Calu3 (cell line): ENCODE measurements at regions not wholly inside any gene's neighbourhood (a gene's known extent, or its start where the extent isn't known, plus 50 kb on each side); places are given as distances from the start of the nearest gene placed in this dataset.

Experiments
- BruUV-seq: library from RNA; stranded (reverse); fragments of 400-500 nt; replicated peaks from 2 replicates; lab custom pipeline; 2021; lab: Mats Ljungman, UMichigan
- CTCF ChIA-PET: fragments of 300-600 bp; sonication (Branson Sonifier 250); formaldehyde crosslinking; loops from one replicate; lab custom pipeline; 2022; ENCODE audit warnings: antibody characterized with exemption; lab: Charles Lee
- DNase-seq: peaks from one replicate; pipeline ENCODE4 v3.0.0; 2022
- H3K27ac Mint-ChIP-seq: one replicate; pipeline ENCODE4 v1.8.0; 2022; ENCODE audit warnings: mixed read lengths; ENCODE audit not compliant: unreplicated experiment
- H3K27me3 Mint-ChIP-seq: one replicate; pipeline ENCODE4 v1.8.0; 2022; ENCODE audit warnings: mixed read lengths; ENCODE audit not compliant: unreplicated experiment
- H3K36me3 Mint-ChIP-seq: one replicate; pipeline ENCODE4 v1.8.0; 2022; ENCODE audit warnings: mild to moderate bottlenecking, moderate library complexity, mixed read lengths; ENCODE audit not compliant: insufficient read depth, unreplicated experiment
- H3K4me1 Mint-ChIP-seq: one replicate; pipeline ENCODE4 v1.8.0; 2022; ENCODE audit warnings: mild to moderate bottlenecking, low read depth, mixed read lengths; ENCODE audit not compliant: unreplicated experiment
- H3K4me3 Mint-ChIP-seq: one replicate; pipeline ENCODE4 v1.8.0; 2022; ENCODE audit warnings: mild to moderate bottlenecking, low read depth, moderate library complexity, mixed read lengths; ENCODE audit not compliant: unreplicated experiment
- H3K9me3 Mint-ChIP-seq: one replicate; pipeline ENCODE4 v1.8.0; 2022; ENCODE audit warnings: low read depth, mixed read lengths; ENCODE audit not compliant: unreplicated experiment
- intact Hi-C: fragments of 100-400 bp; cut with micrococcal nuclease; formaldehyde crosslinking; loops from one replicate; pipeline ENCODE4 v1.10.0; 2022; ENCODE audit not compliant: unreplicated experiment
- TF ChIP-seq, protein P1 (sequence below): fragments of 200-600 bp; IDR thresholded peaks from one replicate; pipeline ENCODE4 v1.8.0; 2022; ENCODE audit warnings: antibody characterized with exemption; ENCODE audit not compliant: unreplicated experiment

GRCh38 chr10:94085288-94085687, 91.6 kb downstream of the PLCE1 start:
- Mint-ChIP-seq H3K27ac (no peak overlapping the region), H3K36me3 (no peaks in the 10 kb centered on the region), H3K4me3 (no peak overlapping the region), H3K9me3 (no peaks in the 10 kb centered on the region), H3K27me3 (no peaks in the 10 kb centered on the region), H3K4me1 (no peaks in the 10 kb centered on the region)
- TF ChIP-seq, protein P1, sequence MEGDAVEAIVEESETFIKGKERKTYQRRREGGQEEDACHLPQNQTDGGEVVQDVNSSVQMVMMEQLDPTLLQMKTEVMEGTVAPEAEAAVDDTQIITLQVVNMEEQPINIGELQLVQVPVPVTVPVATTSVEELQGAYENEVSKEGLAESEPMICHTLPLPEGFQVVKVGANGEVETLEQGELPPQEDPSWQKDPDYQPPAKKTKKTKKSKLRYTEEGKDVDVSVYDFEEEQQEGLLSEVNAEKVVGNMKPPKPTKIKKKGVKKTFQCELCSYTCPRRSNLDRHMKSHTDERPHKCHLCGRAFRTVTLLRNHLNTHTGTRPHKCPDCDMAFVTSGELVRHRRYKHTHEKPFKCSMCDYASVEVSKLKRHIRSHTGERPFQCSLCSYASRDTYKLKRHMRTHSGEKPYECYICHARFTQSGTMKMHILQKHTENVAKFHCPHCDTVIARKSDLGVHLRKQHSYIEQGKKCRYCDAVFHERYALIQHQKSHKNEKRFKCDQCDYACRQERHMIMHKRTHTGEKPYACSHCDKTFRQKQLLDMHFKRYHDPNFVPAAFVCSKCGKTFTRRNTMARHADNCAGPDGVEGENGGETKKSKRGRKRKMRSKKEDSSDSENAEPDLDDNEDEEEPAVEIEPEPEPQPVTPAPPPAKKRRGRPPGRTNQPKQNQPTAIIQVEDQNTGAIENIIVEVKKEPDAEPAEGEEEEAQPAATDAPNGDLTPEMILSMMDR, result no peak
- CTCF ChIA-PET, result no interaction called here
- no TSS peak for BruUV-seq
- no peak for DNase-seq
- intact Hi-C loops, result no loop called here

DNA sequence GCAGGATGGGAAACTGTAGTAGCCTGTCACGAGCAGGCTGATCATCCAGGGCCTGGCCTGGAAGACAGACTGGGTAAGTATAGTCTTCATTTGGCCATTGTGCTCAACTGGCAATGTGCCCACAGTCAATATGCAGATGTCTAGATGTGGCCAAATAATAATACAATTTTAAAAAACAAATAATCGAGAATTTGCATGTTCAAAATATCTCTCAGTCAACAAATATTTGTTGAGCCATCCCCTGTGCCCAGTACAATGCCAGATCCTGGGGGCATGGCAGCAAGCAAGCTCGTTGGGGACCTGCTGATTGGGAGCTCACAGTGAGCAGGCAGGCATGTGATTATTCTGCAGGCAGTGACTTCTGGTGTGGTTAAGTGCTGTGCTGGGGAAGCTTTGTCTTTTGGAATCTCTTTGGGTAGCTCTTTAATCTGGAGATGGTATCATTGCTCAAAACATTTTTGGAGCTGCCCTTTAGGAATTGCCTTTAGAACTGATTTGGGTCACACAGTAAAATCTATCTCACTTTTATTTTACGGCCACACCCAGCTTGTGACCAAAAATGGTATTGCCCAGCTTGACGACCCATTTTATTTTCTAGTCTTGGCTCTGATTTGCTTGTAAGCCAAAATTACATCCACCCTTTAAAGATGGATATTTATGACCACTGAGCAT, 92.2 kb downstream of the PLCE1 start:
- Mint-ChIP-seq H3K4me1 (no peaks in the 10 kb centered on the region), H3K27ac (no peak overlapping the region), H3K27me3 (peaks cover 2% of the 10 kb centered on the region), H3K4me3 (no peak overlapping the region), H3K36me3 (no peaks in the 10 kb centered on the region), H3K9me3 (no peaks in the 10 kb centered on the region)
- no TSS peak for BruUV-seq
- CTCF ChIA-PET, result no interaction called here
- TF ChIP-seq, protein P1, result no peak
- intact Hi-C loops, result no loop called here
- no peak for DNase-seq

DNA sequence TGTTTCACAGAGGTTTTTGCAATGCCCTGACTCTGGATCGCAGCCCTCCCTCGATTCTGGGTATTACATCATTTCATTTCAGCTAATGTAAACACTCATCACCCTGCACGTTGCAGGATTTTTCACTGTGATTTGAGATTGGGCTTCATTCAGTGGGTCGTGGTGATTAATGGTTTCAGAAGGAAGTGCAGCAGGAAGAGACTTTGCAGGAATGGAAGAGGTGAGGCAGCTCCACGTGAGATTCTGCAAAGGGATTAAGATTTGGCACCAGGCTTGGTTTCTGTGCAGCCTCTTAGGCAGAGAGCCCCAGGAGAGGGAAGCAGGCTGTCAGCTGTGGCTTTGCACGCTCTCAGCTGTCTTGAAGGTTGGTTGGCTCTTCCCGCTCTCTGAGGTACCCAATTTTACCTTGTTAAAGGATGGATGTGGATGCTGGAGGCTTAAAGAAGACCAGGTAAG, 95.2 kb downstream of the PLCE1 start:
- H3K36me3 Mint-ChIP-seq, result no peaks in the 10 kb centered on the region
- H3K27me3 Mint-ChIP-seq, result peaks cover 26% of the 10 kb centered on the region
- intact Hi-C loops, result no loop called here
- no TSS peak for BruUV-seq
- TF ChIP-seq, protein P1, result no peak
- no peaks in the 10 kb centered on the region for H3K9me3 Mint-ChIP-seq
- no peak for DNase-seq
- CTCF ChIA-PET, result interaction anchor here (0.6 kb wide), 1 partner anchor 113 kb away, joined by 5 read pairs; no protein-coding TSS in a partner anchor
- H3K4me3 Mint-ChIP-seq, result no peak overlapping the region
- H3K27ac Mint-ChIP-seq, result no peak overlapping the region
- H3K4me1 Mint-ChIP-seq, result no peaks in the 10 kb centered on the region

DNA sequence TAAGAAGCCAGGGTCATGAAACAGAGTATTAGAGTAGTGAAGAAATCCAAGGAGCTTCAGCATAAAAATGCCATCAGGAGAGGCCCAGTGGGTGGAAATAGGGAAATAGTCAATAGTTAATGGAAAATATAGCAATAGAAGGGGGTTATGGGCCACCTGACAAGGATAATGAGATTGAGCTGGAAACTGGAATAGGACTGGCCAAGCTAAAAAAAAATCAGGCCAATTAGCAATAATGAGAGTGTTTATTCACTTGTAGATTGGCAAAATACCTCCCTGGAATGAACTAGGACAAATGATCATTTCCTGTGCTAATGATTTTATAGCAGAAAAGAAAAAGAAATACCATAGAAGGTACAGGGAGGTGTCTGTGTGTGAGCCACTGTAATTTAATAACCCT, 97.9 kb downstream of the PLCE1 start:
- intact Hi-C loops, result no loop called here
- Mint-ChIP-seq H3K4me1 (no peaks in the 10 kb centered on the region), H3K9me3 (no peaks in the 10 kb centered on the region), H3K27me3 (peaks cover 36% of the 10 kb centered on the region), H3K27ac (no peak overlapping the region), H3K36me3 (no peaks in the 10 kb centered on the region), H3K4me3 (no peak overlapping the region)
- DNase-seq, result no peak
- TF ChIP-seq, protein P1, result no peak
- CTCF ChIA-PET, result no interaction called here
- BruUV-seq, result no TSS peak
